ENCODE measurements at regions not wholly inside any gene's neighbourhood (a gene's known extent, or its start where the extent isn't known, plus 50 kb on each side); places are given as distances from the start of the nearest gene placed in this dataset.

GRCh38 chr2:126803434-126803775 lies 95.3 kb upstream of the TEX51 start:
- TF ChIP-seq POLR2AphosphoS5 (IDR thresholded peaks at IDR 0.05; ENCODE audit: low read depth, low read length) (no peak), POLR2A (IDR thresholded peaks at IDR 0.05; ENCODE audit: low read depth, low read length) (no peak)

All from GM12892 (cell line).